Right atrium auricular region (tissue), 2 donors: ENCODE measurements at regions not wholly inside any gene's neighbourhood (a gene's known extent, or its start where the extent isn't known, plus 50 kb on each side); places are given as distances from the start of the nearest gene placed in this dataset.

Source experiments
- DNase-seq: peaks from one replicate; pipeline ENCODE4 v3.0.0-alpha.2; 2019; ENCODE audit warnings: low spot score
- H3K27ac ChIP-seq, 2 donors: fragments of 200-600 bp; sonication (generic); 1 replicate in 1 of 2; 2 replicates in 1 of 2; pipeline ENCODE4 v1.5.1; 2016 to 2019
- H3K27me3 ChIP-seq, 2 donors: fragments of 200-600 bp; sonication (generic); one replicate each; pipeline versions ENCODE4 v1.5.1 to v1.6.0; 2017 to 2019
- H3K36me3 ChIP-seq: fragments of 200-600 bp; sonication (generic); one replicate; pipeline ENCODE4 v1.5.1; 2016
- H3K4me1 ChIP-seq, 2 donors: fragments of 200-600 bp; sonication (generic); one replicate each; pipeline versions ENCODE4 v1.5.1 to v1.6.0; 2017 to 2019
- H3K4me3 ChIP-seq, 2 donors: fragments of 200-600 bp; sonication (generic); 1 replicate in 1 of 2; 2 replicates in 1 of 2; pipeline ENCODE4 v1.5.1; 2017 to 2019; ENCODE audit warnings: mild to moderate bottlenecking in 1 of 2, moderate library complexity in 1 of 2
- H3K9me3 ChIP-seq, 2 donors: fragments of 200-600 bp; sonication (generic); one replicate each; pipeline ENCODE4 v1.5.1; 2019
- TF ChIP-seq, protein P1 (sequence below), 2 donors: fragments of 200-600 bp; sonication (generic); IDR thresholded peaks; one replicate each; pipeline ENCODE4 v1.5.1; 2019; ENCODE audit warnings: antibody characterized with exemption in 2 of 2

DNA sequence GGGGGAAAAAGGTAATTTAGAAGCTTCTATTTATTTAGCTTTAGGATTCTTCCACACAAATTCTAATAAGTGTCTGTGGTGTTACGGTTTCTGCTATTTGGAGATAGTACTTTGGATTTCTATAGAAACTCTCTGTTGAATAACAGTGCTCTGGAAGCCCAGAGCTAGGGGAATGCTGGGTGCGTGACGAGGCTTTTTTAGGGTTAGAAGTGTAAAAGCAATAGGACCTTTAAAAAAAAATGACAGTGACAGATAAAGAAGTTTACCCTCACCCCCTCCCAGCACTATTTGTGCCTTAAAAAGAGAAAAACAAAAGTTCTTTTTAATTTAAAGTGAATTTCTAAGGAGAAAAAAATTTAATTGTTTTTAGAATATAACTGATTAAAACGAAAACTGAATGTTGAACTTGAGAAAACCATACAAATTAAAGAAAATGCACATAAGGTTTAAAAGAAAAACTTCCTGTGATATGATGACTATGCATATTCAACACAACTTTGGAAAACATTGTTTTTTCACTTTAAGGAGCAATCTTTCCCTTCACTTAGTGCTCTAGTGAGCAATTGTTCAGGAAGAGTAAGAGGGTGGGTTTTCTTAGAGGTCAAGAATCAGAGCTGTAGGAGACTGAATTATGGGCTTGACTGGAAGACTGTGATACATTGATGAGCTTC, 89.6 kb upstream of the RIPOR2 start:
- Histone ChIP-seq H3K27ac (no peak overlapping the region), H3K4me1 (no peaks in the 10 kb centered on the region), H3K36me3 (no peaks in the 10 kb centered on the region), H3K27me3 (no peaks in the 10 kb centered on the region), H3K4me3 (no peak overlapping the region), H3K9me3 (no peaks in the 10 kb centered on the region)
- TF ChIP-seq, protein P1, sequence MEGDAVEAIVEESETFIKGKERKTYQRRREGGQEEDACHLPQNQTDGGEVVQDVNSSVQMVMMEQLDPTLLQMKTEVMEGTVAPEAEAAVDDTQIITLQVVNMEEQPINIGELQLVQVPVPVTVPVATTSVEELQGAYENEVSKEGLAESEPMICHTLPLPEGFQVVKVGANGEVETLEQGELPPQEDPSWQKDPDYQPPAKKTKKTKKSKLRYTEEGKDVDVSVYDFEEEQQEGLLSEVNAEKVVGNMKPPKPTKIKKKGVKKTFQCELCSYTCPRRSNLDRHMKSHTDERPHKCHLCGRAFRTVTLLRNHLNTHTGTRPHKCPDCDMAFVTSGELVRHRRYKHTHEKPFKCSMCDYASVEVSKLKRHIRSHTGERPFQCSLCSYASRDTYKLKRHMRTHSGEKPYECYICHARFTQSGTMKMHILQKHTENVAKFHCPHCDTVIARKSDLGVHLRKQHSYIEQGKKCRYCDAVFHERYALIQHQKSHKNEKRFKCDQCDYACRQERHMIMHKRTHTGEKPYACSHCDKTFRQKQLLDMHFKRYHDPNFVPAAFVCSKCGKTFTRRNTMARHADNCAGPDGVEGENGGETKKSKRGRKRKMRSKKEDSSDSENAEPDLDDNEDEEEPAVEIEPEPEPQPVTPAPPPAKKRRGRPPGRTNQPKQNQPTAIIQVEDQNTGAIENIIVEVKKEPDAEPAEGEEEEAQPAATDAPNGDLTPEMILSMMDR (IDR thresholded peaks at IDR 0.05): no peak
- no peak for DNase-seq

GRCh38 chr6:25025919-25026301, 90.2 kb upstream of the RIPOR2 start:
- Histone ChIP-seq H3K36me3 (no peaks in the 10 kb centered on the region), H3K4me1 (no peaks in the 10 kb centered on the region), H3K27me3 (no peaks in the 10 kb centered on the region), H3K9me3 (no peaks in the 10 kb centered on the region), H3K4me3 (no peak overlapping the region), H3K27ac (no peak overlapping the region)
- no peak for DNase-seq
- TF ChIP-seq, protein P1 (IDR thresholded peaks at IDR 0.05): no peak

DNA sequence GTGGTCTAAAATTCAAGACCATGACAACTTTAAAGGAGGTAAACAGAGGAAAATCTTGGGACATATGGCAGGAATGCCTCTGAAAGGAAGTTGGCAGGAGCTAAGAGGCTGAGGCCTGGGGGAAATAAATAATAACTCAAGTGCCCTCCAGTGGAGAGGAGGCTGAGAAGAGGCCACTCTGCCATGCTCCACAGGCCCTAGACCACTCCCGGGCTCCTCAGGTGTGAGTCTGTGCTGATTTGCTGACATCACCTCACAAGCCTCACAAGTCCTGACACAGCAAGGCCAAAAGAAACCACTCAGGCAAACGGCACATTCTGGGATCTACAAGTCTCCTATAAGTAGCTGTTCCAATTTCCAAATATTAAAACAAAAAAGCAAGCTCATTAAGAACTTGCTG, 91.0 kb upstream of the RIPOR2 start:
- Histone ChIP-seq H3K36me3 (no peaks in the 10 kb centered on the region), H3K27ac (no peak overlapping the region), H3K27me3 (no peaks in the 10 kb centered on the region), H3K4me3 (no peak overlapping the region), H3K4me1 (no peaks in the 10 kb centered on the region), H3K9me3 (no peaks in the 10 kb centered on the region)
- DNase-seq: no peak
- TF ChIP-seq, protein P1 (IDR thresholded peaks at IDR 0.05): no peak

DNA sequence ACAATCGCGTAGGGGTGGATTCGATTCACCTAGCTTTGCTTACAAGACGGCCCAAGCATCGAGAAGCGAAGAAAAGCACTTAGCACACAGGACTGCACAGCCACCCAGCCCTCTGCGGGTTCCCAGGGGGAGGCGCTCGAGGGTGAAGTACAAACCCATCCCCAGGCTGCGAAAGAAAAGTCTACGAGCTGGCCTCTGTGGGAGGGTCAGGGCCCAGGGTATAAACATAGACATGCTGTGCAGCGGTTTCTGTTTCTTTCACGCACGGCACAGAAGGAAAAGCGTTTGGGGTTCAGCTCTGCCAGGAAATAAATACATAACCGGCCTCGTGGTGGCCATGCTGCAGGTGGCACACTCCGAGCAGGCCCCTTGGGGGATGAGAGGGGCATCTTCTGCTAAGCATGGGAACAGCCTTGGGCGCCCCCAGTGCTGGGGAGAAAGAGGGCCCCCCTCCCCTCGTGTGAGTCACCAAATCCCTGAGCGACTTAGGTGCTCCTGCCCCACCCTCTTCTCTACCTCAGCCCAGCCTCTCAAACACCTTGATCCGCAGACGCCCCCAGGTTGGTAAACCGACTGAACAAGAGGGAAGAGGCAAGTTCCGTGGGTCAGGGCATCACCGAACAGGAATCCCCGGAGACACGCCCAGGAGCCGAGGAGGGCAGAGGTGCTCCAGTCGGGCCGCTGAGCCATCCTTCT, 91.6 kb upstream of the RIPOR2 start:
- Histone ChIP-seq H3K4me1 (no peaks in the 10 kb centered on the region), H3K27ac (no peak overlapping the region), H3K36me3 (no peaks in the 10 kb centered on the region), H3K9me3 (no peaks in the 10 kb centered on the region), H3K4me3 (no peak overlapping the region), H3K27me3 (no peaks in the 10 kb centered on the region)
- DNase-seq: no peak
- TF ChIP-seq, protein P1 (IDR thresholded peaks at IDR 0.05): no peak

GRCh38 chr6:25028328-25028727, 92.6 kb upstream of the RIPOR2 start:
- H3K36me3 ChIP-seq: no peaks in the 10 kb centered on the region
- DNase-seq: no peak
- no peaks in the 10 kb centered on the region for H3K4me1 ChIP-seq
- H3K9me3 ChIP-seq: no peaks in the 10 kb centered on the region
- TF ChIP-seq, protein P1 (IDR thresholded peaks at IDR 0.05): no peak
- no peaks in the 10 kb centered on the region for H3K27me3 ChIP-seq
- H3K4me3 ChIP-seq: no peak overlapping the region
- H3K27ac ChIP-seq: no peak overlapping the region
